Activated CD8-positive, alpha-beta T cell treated with anti-CD3 and anti-CD28 coated beads for 36 hours (primary cell): ENCODE measurements at regions not wholly inside any gene's neighbourhood (a gene's known extent, or its start where the extent isn't known, plus 50 kb on each side); places are given as distances from the start of the nearest gene placed in this dataset.

Experiments
- ATAC-seq: fragments of 200-7000 bp; cut with Tn5 transposase; one replicate; pipeline ENCODE4 v1.10.0; 2021; ENCODE audit warnings: mild to moderate bottlenecking, moderate library complexity
- CTCF ChIA-PET: fragments of 350-600 bp; sonication (Branson Sonifier 250); formaldehyde crosslinking; loops from one replicate; lab custom pipeline; 2021; ENCODE audit warnings: antibody characterized with exemption; lab: Charles Lee
- POLR2A ChIA-PET: fragments of 350-600 bp; sonication (Branson Sonifier 250); formaldehyde crosslinking; loops from one replicate; lab custom pipeline; 2021; ENCODE audit warnings: antibody characterized with exemption; lab: Charles Lee
- DNase-seq: peaks from one replicate; pipeline ENCODE4 v3.0.0-alpha.2; 2020
- H3K27ac Mint-ChIP-seq: one replicate; pipeline ENCODE4 v1.8.0; 2021; ENCODE audit warnings: mild to moderate bottlenecking, mixed read lengths
- H3K27me3 Mint-ChIP-seq: one replicate; pipeline ENCODE4 v1.8.0; 2021; ENCODE audit warnings: mixed read lengths
- H3K36me3 Mint-ChIP-seq: one replicate; pipeline ENCODE4 v1.8.0; 2021; ENCODE audit warnings: low read depth, mixed read lengths
- H3K4me1 Mint-ChIP-seq: one replicate; pipeline ENCODE4 v1.8.0; 2021; ENCODE audit warnings: low read depth, mixed read lengths
- H3K4me3 Mint-ChIP-seq: one replicate; pipeline ENCODE4 v1.8.0; 2021; ENCODE audit warnings: mild to moderate bottlenecking, moderate library complexity, mixed read lengths
- H3K9me3 Mint-ChIP-seq: one replicate; pipeline ENCODE4 v1.8.0; 2021; ENCODE audit warnings: mixed read lengths
- CTCF ChIP-seq: fragments of 200-600 bp; IDR thresholded peaks from one replicate; pipeline ENCODE4 v1.8.0; 2022; ENCODE audit warnings: antibody characterized with exemption, mild to moderate bottlenecking
- intact Hi-C: fragments of 100-400 bp; cut with micrococcal nuclease; formaldehyde crosslinking; loops from one replicate; pipeline ENCODE4 v1.10.0; 2022

DNA sequence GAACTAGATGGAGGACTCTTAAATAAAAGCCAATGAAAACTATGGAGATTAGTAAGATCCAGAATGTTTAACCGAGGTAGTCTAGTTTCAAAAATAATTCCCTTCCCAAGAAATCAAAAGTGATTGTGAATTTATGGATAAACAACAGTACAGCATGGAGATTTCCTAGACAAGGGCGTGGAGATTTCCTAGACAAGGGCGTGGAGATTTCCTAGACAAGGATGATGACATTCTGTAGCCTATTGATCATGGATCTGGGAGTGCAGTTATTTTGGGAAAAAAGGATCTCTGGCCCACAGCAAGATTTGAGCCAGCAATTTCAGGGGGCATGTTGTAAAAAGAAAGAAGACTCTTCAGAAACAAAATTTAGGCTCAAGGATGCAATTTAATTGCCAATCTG lies 175.3 kb downstream of the RAP2B start:
- peaks cover 3% of the 10 kb centered on the region for H3K9me3 Mint-ChIP-seq
- no peaks in the 10 kb centered on the region for H3K36me3 Mint-ChIP-seq

GRCh38 chr3:153338487-153338886 lies 176.5 kb downstream of the RAP2B start:
- intact Hi-C loops = no loop called here
- ChIA-PET POLR2A (no interaction called here), CTCF (no interaction called here)
- H3K36me3 Mint-ChIP-seq = no peaks in the 10 kb centered on the region
- H3K27me3 Mint-ChIP-seq = no peaks in the 10 kb centered on the region
- peaks cover 3% of the 10 kb centered on the region for H3K9me3 Mint-ChIP-seq
- DNase-seq = no peak
- no peaks in the 10 kb centered on the region for H3K4me1 Mint-ChIP-seq
- H3K4me3 Mint-ChIP-seq = no peak overlapping the region
- no peak for ATAC-seq
- no peak for TF ChIP-seq CTCF
- H3K27ac Mint-ChIP-seq = no peak overlapping the region

More for the DNA sequence above, 175.3 kb downstream of the RAP2B start:
- no peak overlapping the region for H3K4me3 Mint-ChIP-seq
- ChIA-PET POLR2A (no interaction called here), CTCF (no interaction called here)
- intact Hi-C loops = no loop called here
- ATAC-seq (no peak), DNase-seq (no peak)
- no peak for TF ChIP-seq CTCF
- no peak overlapping the region for H3K27ac Mint-ChIP-seq
- no peaks in the 10 kb centered on the region for H3K27me3 Mint-ChIP-seq
- peaks cover 3% of the 10 kb centered on the region for H3K4me1 Mint-ChIP-seq

- no peaks in the 10 kb centered on the region for H3K4me1 Mint-ChIP-seq
- intact Hi-C loops = no loop called here
- DNase-seq = no peak
- no peak overlapping the region for H3K27ac Mint-ChIP-seq
- CTCF ChIA-PET = no interaction called here
- H3K36me3 Mint-ChIP-seq = no peaks in the 10 kb centered on the region
- no peak for ATAC-seq
- peaks cover 3% of the 10 kb centered on the region for H3K9me3 Mint-ChIP-seq
- POLR2A ChIA-PET = no interaction called here
- H3K4me3 Mint-ChIP-seq = no peak overlapping the region
- TF ChIP-seq CTCF = no peak
- H3K27me3 Mint-ChIP-seq = no peaks in the 10 kb centered on the region
Measured at GRCh38 chr3:153339065-153339464, 177.0 kb downstream of the RAP2B start.

DNA sequence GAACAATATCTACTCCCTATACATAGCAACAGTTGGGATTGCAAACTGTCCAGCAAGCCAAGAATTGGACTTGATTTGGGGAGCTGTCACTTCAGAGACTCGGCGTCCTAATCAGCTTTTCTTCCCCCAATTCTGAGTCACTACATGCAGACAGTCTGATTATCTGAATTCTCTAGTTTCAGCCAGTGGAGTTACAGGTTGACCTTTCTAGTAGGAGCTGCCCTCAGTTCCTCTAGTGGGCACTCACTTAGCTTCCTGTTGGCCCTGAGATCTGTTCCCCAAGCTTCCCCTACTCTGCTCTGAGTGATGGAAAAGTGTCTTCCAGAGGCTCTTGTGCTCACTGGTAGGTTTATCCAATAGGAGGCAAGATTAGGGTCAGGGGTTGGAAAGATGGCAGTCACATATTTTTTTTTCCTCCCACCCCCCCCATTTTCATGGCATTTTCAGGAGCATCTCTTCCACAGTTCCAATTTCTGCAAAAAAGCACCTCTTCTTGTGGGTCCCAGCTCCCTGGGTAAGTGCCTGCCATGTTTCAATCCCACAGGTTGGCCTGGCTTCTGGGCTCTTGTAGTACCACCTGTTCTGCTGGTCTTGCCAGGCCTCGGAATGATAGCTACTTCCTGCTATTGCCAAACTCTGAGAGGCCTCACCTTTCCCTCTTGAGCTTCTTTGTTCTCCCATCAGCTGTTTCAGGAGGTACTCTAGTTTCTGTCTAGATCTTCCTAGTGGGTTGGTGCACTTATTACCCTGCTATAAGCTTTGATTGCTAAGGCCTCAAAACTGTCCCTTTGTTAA lies 182.2 kb downstream of the RAP2B start:
- DNase-seq = no peak
- POLR2A ChIA-PET = no interaction called here
- H3K9me3 Mint-ChIP-seq = peaks cover 9% of the 10 kb centered on the region
- H3K36me3 Mint-ChIP-seq = no peaks in the 10 kb centered on the region
- no peak for ATAC-seq
- TF ChIP-seq CTCF = no peak
- no peak overlapping the region for H3K4me3 Mint-ChIP-seq
- H3K27me3 Mint-ChIP-seq = no peaks in the 10 kb centered on the region
- H3K27ac Mint-ChIP-seq = no peak overlapping the region
- CTCF ChIA-PET = interaction anchor here (1.1 kb wide), 1 partner anchor 89 kb away, joined by 3 read pairs; no protein-coding TSS in a partner anchor
- intact Hi-C loops = no loop called here
- H3K4me1 Mint-ChIP-seq = no peaks in the 10 kb centered on the region

GRCh38 chr3:153348457-153349107 lies 186.6 kb downstream of the RAP2B start:
- CTCF ChIA-PET = interaction anchor here (1.2 kb wide), 1 partner anchor 65 kb away, joined by 3 read pairs; no protein-coding TSS in a partner anchor

More at GRCh38 chr3:153348457-153349107, 186.6 kb downstream of the RAP2B start:
- intact Hi-C loops = no loop called here
- no peak for TF ChIP-seq CTCF
- DNase-seq = no peak
- POLR2A ChIA-PET = no interaction called here
- no peak overlapping the region for H3K4me3 Mint-ChIP-seq
- H3K4me1 Mint-ChIP-seq = no peaks in the 10 kb centered on the region
- peaks cover 6% of the 10 kb centered on the region for H3K9me3 Mint-ChIP-seq
- H3K36me3 Mint-ChIP-seq = no peaks in the 10 kb centered on the region
- H3K27me3 Mint-ChIP-seq = no peaks in the 10 kb centered on the region
- no peak for ATAC-seq
- no peak overlapping the region for H3K27ac Mint-ChIP-seq
